DMS53 (cell line): ENCODE measurements at regions not wholly inside any gene's neighbourhood (a gene's known extent, or its start where the extent isn't known, plus 50 kb on each side); places are given as distances from the start of the nearest gene placed in this dataset.
"Not testable (repeated sequence)": the region's sequence is repeated elsewhere in the genome, so short reads cannot be mapped to it uniquely, and the experiment has no call there.

Experiments
- DNase-seq: peaks from one replicate; lab custom pipeline; 2025; lab: John Stamatoyannopoulos, UW

DNA sequence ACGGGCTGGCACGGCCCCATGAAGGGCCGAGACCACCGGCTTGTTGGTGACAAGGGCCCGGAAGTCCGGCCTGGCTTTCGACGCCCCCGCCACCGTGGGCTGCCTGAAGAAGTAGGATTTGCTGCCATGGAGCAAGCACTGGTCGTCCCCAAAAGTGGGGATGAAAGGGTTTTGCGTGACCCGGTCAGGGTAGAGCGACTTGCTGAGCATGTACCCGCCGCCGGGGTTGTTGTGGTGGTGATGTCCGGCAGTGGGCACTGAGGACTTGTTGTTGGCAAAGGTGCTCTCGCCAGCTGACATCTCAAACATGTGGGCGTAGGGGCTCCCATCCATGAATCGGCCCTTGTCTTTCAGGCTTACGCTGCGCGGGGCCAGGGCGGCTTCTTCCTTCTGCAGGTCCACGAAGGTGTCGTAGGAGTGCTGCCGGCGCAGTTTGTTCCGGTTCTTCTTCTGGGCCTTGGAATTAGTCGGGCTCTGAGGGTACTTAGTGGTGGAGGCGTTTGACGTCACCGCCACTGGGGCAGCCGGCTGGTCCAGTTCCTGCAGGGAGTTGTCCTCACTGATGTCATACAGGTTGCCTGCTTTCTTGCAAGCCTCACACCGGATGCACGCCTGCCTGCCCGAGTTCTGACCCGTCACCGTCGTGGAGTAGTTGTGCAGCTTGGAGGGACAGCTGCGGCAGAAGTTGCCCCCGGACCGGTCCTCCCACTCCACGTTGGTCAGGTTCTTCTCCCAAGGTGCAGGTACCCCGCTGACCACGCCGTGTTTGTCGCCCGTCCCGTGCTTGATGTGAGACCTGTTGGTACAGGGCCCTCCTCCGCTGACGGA, 366.6 kb downstream of the EMP1 start:
- DNase-seq, result no peak

DNA sequence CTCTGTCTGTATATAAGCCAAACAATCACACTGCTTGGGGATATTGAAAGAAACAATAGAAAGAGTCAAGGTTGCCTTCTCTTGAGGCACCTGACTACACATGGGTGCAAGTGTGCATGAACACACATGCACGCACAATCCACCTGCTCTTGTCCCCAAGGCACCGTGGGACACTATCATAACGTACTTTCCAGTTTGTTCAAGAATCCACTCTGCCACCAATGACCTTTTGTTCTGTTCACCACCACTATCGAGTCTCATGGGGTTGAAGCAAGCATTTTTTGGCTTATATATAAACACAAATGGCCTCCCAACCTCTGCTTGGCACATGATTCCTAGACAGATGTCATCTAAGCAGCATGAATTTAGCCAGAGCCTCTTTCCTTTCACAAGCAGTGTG, 365.4 kb downstream of the EMP1 start:
- no peak for DNase-seq

DNA sequence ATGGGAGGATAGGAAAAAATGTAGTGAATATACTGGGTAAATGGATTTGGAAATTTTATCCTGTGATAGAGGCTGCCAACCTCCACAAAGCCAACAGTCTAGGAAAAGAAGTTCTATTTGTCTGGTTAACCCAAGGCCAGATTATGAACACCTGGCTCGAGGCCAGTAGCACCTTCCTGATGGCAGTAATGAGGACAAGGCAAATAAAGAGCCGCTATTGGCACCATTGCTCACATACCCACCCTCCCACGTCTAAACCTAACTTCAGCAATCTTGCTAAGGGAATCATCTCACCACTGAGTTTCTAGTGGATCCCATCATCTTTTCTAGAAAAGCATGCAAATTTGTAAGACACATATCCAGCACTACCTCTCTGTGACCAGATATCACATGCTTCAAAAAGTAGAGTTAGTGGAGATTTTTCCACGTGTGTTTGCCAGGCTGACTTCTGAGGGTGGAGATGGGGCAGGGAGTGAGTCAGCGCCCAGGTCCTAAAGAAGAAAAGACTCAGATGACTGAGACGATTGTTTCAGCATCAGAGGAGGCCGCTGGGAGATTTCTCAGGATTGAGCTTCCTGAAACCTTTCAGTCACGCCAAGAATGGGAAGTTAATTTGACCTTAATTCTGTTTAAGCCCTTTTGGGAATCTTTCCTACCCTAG, 362.9 kb downstream of the EMP1 start:
- peak; percentile 14 for DNase-seq

DNA sequence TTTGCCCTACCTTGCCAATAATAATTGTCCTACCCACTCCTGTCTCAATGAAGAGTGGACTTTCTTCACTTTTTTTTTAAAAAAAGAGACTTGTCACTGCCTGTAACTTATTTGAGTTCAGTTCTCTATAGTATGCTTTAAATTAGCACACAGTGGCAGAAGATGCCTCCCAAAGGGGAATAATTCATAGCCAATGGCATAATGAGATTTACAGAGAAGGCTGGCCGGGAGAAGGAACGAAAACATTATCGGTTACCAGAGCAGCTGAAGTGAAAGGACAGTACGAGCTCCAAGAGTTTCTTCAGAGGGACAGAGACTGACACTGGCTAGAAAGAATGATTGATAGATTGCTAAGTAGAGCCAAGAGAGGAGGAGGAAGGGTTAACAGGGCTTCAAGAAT, 356.3 kb downstream of the EMP1 start:
- DNase-seq, result no peak

DNA sequence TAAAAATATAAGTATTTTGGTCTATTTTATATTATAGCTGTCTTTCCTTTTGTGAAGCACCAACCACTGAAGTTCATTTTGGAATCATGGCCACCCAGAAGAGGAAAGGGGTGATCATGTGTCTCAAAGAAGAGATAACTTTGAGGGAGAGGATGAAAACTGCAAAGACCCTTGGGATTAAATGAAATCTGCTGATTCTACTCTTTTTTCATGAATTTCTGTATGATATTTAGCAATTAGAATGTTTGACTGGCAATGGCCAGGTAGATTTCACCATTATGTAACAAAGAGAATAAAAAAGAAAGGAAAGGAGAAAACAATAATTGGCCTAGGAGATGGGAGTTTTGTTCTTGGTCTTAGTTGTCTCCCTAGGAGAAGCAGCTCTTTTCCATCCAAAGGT, 350.8 kb downstream of the EMP1 start:
- DNase-seq, result no peak

DNA sequence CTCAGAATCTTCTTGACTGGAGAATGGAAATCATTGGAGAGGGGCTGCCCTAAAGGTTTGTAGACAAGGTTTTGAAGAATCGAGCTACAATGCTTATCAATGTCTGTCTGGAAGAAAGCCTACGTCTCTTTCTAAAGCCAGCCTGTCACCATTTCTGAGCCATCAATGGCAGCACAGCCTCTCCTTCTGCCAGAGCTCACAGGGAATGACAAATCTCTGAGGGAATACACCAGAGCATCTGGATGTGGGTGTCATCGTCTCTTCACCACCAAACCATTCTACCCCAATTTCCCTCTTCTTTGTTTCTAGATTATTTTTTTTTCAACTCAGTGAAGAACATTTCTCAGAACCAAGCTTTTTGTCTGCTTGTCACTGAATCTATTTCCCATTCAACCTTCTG, 349.7 kb downstream of the EMP1 start:
- no peak for DNase-seq

DNA sequence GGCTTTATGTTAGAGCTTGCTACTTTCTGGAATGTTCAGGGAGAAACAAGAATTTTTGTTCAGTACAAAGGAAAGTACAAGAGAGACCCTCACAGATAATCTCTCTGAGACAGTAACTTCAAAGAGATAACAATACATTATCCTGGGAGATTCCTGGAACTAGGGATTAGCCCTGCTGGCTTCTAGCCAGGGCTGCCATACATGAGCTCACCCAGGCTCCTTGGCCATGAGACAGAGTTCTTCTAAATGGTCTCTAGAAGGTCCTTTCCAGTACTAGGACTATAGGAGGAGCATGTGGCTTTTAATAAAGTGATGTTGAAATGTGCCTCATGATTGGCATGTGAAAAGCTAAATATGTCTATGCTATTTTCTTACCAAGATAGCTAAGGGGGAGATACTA, 342.5 kb downstream of the EMP1 start:
- peak; percentile 20 for DNase-seq

DNA sequence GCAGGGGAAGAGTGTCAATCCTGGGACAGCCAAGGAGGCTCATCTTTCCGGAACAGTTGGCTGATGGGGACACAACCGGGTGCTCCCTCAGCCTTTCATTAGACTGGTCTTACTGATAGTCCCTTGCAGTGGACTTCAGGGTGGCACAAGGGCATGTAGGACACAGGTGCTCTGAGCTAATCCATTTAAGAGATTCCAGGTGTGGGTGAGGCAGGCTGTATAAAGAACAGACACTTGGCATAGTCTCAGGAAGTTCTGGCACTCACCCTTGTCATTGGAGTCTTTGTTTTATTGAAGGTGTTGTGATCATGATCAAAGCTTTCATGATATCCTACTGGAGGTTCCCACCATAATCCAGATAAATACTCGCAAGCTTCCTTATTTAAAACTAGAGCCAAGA, 341.6 kb downstream of the EMP1 start:
- no peak for DNase-seq

DNA sequence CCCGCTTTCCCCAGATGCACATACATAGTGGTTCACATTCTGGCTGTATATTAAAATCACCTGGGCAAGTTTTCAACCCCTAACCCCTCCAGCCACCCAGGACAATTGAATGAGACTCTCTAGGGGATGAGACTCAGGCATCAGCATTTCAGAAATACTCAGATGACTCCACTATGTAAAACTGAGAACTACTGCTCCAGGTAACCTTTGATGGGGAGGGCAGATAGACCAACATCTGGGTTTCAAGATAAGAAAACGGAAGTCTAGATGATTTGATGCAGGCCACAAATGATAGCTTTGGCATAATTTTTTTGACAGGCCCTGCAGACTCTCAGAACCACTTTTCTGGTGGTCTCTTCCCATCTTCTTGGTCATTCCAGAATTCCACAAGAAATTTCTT, 341.1 kb downstream of the EMP1 start:
- no peak for DNase-seq

DNA sequence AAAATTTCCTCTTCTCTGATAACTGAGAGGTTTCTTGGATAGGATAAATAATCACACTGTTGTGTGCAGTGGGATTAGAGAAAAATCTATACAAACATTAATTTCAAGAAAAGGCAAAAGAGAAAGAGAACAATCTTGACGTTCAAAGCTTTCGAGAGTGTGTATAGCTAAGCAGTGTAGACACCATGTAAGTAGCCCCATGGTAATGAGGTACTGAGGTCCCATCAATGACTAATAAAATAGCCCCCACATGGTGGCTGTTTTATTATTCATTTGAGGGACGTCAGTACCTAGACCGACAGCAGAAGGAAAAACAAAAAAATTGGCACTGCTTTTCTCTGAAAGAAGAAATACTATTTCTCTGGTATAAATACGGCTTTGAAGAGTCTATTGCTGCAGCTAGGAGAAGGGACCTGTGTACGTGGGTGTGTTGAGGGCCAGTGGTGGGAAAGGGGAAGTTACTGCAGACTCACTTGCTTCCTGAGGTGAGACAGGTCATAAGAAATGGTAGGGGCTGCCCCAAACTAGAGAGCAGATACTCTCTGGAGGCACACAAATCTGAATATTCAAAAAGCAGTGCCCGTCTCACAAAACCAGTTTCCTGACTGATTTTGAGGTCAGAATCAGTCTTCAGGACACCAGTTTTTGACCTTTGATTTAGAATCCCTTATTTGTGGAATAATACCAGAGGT, 339.8 kb downstream of the EMP1 start:
- no peak for DNase-seq

DNA sequence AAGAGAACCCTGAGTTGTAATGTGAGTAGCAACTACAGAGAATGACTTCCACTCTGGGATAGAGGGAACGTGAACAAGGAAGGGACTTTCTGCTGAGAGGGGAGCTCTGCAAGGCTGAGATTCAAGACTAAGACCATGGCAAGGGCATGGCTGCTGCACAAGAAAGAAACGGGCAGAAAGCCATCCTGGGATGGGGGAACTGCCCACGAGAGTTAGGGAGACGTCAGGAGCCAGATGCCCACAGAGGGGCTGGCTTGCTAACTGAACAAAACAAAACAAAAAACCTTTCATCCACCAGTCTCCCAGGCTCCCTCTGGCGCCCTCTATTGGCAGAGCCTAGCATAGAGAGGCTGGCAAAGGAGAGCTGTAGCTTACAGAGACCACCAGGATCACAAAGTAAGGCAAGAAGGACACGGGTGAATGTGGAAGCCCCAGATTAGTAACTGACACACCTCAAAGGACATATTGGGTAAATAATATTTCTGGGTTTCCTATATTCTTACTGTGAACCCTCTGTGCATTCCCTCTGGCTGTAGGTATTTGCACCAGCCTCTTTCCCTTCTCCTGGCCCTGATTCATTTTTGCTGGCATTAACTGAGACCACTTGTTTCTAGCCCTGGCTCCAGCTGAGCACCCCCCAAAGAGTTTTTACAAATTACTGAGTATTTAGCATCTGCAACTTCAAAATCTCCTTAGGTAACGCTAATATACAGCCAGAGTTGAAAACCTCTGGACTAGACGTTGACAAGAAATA, 338.3 kb downstream of the EMP1 start:
- peak; percentile 92 for DNase-seq

DNA sequence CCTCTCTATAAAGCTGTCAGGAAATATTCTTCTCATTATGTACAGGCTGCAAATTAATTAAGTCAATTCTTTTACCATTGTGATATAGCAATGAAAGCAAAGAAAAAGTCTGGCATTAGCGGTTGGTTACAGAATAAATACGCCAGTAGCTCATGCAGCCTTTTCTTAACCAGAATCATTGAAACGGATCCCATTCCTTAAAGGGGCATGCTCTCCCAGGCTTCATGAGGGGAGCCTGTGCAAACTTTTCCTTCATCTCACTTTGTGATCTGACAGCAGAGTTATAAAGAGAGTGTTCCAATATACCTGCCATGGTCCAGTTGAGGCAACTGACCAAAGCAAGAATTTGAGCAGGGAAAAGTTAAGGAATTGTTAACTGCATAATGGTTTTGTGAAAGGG, 337.7 kb downstream of the EMP1 start:
- no peak for DNase-seq

DNA sequence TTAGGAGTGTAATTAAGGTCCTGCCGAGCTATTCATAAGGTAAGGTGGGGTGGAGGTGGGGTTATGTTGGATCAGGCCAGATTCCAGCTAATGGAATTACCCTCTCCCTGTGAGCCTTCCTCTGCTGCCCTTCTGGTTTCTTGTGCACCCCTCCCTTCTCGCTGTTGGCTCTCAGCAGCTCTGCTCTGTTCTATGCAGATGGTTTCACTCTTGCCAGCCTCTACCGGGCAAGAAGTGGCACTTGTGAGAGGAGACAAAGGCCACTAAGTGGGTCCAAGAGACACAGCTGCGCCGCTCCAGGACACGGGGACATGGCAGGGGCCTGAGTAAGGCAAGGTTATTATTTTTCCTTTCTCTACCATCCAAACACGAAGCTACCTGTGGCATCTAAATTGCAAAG, 334.4 kb downstream of the EMP1 start:
- DNase-seq, result peak; percentile 41

DNA sequence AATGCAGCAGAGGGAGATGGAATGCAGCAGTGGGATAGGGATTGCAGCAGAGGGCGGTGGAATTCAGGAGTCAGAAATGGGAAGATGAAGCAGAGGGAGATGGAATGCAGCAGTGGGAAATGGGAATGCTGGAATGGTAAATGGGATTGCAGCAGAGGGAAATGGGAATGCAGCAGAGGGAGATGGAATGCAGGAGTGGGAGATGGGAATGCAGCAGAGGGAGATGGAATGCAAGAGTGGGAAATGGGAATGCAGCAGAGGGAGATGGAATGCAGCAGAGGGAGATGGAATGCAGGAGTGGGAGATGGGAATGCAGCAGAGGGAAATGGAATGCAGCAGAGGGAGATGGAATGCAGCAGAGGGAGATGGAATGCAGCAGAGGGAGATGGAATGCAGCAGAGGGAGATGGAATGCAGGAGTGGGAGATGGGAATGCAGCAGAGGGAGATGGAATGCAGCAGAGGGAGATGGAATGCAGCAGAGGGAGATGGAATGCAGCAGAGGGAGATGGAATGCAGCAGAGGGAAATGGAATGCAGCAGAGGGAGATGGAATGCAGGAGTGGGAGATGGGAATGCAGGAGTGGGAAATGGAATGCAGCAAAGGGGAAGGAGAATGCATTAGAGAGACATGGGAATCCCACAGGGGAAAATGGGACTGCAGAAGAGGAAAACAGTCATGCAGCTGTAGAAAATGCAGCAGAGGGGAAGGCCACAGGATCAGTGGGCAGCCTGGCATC, 329.8 kb downstream of the EMP1 start:
- DNase-seq, result not testable (repeated sequence)

DNA sequence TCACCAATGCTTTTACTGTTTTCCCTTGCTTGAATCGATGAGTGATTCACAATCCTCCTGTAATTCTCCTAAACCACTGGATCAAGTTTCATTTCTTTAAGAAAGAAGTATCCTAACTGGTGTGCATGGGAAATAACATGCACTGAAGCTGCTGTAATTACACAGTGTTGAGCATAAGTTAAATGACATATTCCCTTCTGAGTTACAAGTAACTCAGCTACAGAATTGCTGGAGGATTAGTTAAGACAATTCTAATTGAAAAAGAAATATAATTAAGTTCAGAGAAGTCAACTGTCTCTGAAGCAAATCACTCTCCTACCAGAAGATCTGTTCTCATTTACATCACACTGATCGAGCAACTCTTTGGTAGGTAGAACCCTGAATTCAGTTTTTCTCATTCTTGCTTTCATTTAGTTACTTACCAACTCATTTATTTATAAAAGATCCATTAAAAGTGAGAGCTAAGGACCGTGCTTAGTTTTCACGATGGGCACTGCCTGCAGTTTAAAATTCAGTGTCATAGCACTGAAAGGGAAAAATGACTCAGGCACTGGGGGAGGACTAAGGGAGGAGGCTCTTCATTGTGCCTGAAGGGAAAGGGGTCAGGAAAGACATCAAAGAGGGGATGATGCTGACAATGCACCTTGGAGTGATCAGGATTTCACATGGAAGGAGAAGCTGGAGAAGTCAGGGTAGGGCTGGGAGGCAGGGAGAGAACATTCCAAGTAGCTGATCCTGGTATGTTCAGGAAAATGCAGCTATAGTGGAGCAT, 327.2 kb downstream of the EMP1 start:
- DNase-seq, result no peak

DNA sequence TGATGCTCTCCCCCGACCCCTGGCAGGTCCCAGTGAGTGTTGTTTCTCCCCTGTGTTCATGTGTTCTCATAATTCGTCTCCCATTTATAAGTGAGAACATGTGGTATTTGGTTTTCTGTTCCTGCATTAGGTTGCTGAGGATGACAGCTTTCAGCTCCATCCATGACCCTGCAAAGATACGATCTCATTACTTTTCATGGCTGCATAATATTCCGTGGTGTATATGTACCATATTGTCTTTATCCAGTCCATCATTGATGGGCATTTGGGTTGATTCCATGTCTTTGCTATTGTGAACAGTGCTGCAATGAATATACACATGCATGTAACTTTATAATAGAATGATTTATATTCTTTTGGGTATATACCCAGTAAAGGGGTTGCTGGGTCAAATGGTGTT, 321.5 kb downstream of the EMP1 start:
- not testable (repeated sequence) for DNase-seq

DNA sequence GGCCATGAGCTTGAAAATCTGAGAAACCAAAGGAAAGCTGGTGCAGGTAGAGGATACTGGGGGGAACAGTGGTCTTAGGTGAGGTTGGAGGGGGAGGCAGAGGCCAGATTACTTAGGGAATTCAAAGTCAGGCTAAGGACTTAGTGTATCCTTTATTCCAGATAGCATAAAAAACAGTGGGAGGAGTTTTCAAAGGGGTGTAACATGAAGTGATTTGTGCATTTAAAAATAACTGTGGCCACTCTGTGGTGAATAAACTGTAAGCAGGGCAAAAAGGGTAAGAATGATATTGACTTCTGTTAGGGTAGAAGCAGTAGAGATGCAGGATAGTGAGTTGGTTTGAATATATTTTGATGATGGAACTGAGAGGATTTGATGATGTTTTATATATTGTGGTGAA, 313.2 kb downstream of the EMP1 start:
- DNase-seq, result no peak

DNA sequence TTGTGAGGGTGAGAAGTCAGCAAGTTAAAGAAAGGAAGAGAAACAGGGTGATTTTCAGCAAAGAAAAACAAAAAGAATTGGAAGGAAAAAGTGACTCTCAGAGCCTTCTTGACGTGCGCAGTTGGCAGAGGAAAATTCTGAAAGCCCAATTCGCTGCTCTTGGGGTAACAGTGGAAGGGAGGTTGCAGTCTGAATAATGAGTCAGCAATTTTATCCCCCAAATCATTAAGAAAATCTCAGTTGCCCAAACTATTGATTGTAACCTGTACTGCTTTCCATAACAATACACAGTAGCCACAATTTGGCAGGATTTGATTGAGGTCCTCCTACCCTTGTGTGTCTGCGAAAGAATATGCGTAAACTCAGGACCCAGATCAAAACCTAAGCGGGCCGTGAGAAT, 309.1 kb downstream of the EMP1 start:
- DNase-seq, result no peak

DNA sequence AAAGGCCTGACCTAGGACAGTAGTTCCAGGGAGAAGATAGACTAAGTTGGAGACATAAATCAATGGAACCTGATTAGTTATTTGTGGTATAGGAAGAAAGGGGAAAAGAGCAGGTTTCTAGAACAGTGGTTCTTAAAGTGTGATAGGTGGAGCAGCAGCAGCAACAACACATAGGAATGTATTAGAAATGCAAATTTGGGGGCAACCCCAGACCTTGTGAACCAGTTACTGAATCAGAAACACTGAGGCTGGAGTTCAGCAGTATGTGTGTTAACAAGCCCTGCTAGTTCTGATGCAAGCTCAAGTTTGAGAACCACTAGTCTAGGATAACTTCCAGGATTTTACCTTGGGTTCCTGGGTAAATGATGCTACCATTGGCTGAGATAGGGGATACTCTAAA, 308.7 kb downstream of the EMP1 start:
- no peak for DNase-seq

DNA sequence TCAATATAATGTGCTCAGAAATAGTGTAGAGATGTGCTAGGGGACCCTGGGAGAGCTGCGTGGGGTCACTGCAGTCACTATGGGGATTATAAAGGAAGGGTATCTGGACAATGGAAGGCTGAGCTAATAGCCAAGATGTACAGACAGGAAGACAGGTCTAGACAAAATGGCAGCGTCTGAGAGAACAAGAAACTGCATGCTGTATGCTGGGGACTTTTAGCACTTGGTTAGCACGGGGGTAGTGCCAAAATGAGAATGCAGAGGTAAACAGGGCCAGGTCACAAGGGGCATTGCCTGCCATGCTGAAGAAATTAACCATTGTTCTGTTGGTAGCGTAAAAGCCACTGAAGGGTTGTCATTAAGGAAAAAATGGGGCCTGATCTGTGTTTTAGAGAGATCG, 308.2 kb downstream of the EMP1 start:
- DNase-seq, result no peak

DNA sequence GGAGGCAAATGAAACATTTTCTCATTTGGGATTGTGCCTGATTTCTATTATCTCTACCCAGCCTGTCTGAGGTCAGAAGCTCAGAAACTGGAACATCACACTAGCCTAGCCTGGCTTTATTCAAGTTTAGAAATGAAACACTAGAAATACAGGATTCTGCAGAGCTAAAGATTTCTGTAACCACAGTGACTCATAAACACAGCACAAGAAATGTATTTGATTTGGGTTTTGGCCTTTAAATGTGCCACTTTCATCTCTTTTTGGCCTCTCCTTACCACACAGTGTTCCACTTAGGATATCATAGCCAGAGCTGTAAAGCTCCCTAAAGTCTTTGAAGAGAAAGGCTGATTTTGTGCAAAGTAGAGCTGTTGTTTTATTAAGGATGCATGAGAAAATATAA, 307.5 kb downstream of the EMP1 start:
- no peak for DNase-seq
